ENCODE measurements at regions not wholly inside any gene's neighbourhood (a gene's known extent, or its start where the extent isn't known, plus 50 kb on each side); places are given as distances from the start of the nearest gene placed in this dataset.
"Not testable (repeated sequence)": the region's sequence is repeated elsewhere in the genome, so short reads cannot be mapped to it uniquely, and the experiment has no call there.

- no peak for DNase-seq
Measured at GRCh38 chr4:179164267-179164999, 1722.2 kb upstream of the AGA start.

GRCh38 chr4:179165000-179165738 is 1722.9 kb upstream of the AGA start:
- DNase-seq, result no peak

- DNase-seq, result no peak
Measured at GRCh38 chr4:179165862-179166261, 1723.6 kb upstream of the AGA start.

- DNase-seq, result not testable (repeated sequence)
Measured at GRCh38 chr4:179170308-179170707, 1728.1 kb upstream of the AGA start.

- no peak for DNase-seq
Measured at GRCh38 chr4:179182741-179183140, 1740.5 kb upstream of the AGA start.

- no peak for DNase-seq
Measured at GRCh38 chr4:179195887-179196286, 1753.7 kb upstream of the AGA start.

GRCh38 chr4:179196511-179196910 is 1754.3 kb upstream of the AGA start:
- DNase-seq, result no peak

- DNase-seq, result no peak
Measured at GRCh38 chr4:179200681-179201080, 1758.4 kb upstream of the AGA start.

GRCh38 chr4:179225594-179225993 is 1783.4 kb upstream of the AGA start:
- no peak for DNase-seq

- no peak for DNase-seq
Measured at GRCh38 chr4:179248821-179249220, 1806.6 kb upstream of the AGA start.

- DNase-seq, result no peak
Measured at GRCh38 chr4:179268791-179269190, 1826.6 kb upstream of the AGA start.

GRCh38 chr4:179272282-179272681 is 1830.0 kb upstream of the AGA start:
- no peak for DNase-seq

- DNase-seq, result no peak
Measured at GRCh38 chr4:179278647-179279046, 1836.4 kb upstream of the AGA start.

- no peak for DNase-seq
Measured at GRCh38 chr4:179285696-179286095, 1843.5 kb upstream of the AGA start.

- DNase-seq, result no peak
Measured at GRCh38 chr4:179291657-179292056, 1849.4 kb upstream of the AGA start.

- DNase-seq, result no peak
Measured at GRCh38 chr4:179292468-179292867, 1850.2 kb upstream of the AGA start.

- peak; percentile 44 for DNase-seq
Measured at GRCh38 chr4:179307297-179308136, 1865.3 kb upstream of the AGA start.

GRCh38 chr4:179313823-179314222 is 1871.6 kb upstream of the AGA start:
- DNase-seq, result no peak

- DNase-seq, result no peak
Measured at GRCh38 chr4:179325181-179325580, 1882.9 kb upstream of the AGA start.

- no peak for DNase-seq
Measured at GRCh38 chr4:179328627-179329026, 1886.4 kb upstream of the AGA start.

GRCh38 chr4:179331362-179331761 is 1889.1 kb upstream of the AGA start:
- no peak for DNase-seq

- DNase-seq, result no peak
Measured at GRCh38 chr4:179344861-179345260, 1902.6 kb upstream of the AGA start.

GRCh38 chr4:179352221-179352620 is 1910.0 kb upstream of the AGA start:
- no peak for DNase-seq

GRCh38 chr4:179353786-179354185 is 1911.5 kb upstream of the AGA start:
- DNase-seq, result no peak

All from activated CD4-positive, alpha-beta T cell treated with anti-CD3 and anti-CD28 coated beads, Interleukin-2, amount 50 U/mL, for 16 hours (primary cell).